Mammary epithelial cell (primary cell): ENCODE measurements at regions not wholly inside any gene's neighbourhood (a gene's known extent, or its start where the extent isn't known, plus 50 kb on each side); places are given as distances from the start of the nearest gene placed in this dataset.

Experiments
- CTCF ChIP-seq, 2 donors: IDR thresholded peaks in 1 of 2; conservative IDR thresholded peaks in 1 of 2; 2 replicates each; pipeline ENCODE4 v1.5.1; 2011 to 2012; ENCODE audit warnings: inconsistent platforms in 2 of 2, low read length in 2 of 2, mild to moderate bottlenecking in 2 of 2, control low read depth in 1 of 2, low read depth in 1 of 2; ENCODE audit not compliant: insufficient read depth in 1 of 2; ENCODE audit errors: extremely low read depth in 1 of 2
- EZH2 ChIP-seq: IDR thresholded peaks from 2 replicates; pipeline ENCODE4 v1.6.1; 2012; ENCODE audit warnings: low read length, inconsistent platforms, borderline replicate concordance

- no peak for TF ChIP-seq CTCF (conservative IDR thresholded peaks at IDR 0.05 in 1 of 2, IDR thresholded peaks at IDR 0.05 in 1 of 2; ENCODE audit: extremely low read depth in 1 of 2, insufficient read depth in 1 of 2, low read depth in 1 of 2, low read length in 2 of 2)
- no peak for TF ChIP-seq EZH2
Observed at GRCh38 chr14:94707494-94707893, 62.4 kb downstream of the GSC start.
